DND-41 (cell line): ENCODE measurements at regions not wholly inside any gene's neighbourhood (a gene's known extent, or its start where the extent isn't known, plus 50 kb on each side); places are given as distances from the start of the nearest gene placed in this dataset.

Experiments
- EZH2 ChIP-seq: IDR thresholded peaks from 3 replicates; pipeline ENCODE4 v1.6.1; 2012; ENCODE audit warnings: borderline replicate concordance, low read depth, mild to moderate bottlenecking, moderate library complexity, low read length, inconsistent platforms; ENCODE audit not compliant: severe bottlenecking
- TF ChIP-seq, protein P1 (sequence below): IDR thresholded peaks from 2 replicates; pipeline ENCODE4 v1.5.1; 2012; ENCODE audit warnings: borderline replicate concordance, low read length, moderate library complexity, mild to moderate bottlenecking; ENCODE audit not compliant: poor library complexity, severe bottlenecking; ENCODE audit errors: extremely low read depth

- TF ChIP-seq, protein P1, sequence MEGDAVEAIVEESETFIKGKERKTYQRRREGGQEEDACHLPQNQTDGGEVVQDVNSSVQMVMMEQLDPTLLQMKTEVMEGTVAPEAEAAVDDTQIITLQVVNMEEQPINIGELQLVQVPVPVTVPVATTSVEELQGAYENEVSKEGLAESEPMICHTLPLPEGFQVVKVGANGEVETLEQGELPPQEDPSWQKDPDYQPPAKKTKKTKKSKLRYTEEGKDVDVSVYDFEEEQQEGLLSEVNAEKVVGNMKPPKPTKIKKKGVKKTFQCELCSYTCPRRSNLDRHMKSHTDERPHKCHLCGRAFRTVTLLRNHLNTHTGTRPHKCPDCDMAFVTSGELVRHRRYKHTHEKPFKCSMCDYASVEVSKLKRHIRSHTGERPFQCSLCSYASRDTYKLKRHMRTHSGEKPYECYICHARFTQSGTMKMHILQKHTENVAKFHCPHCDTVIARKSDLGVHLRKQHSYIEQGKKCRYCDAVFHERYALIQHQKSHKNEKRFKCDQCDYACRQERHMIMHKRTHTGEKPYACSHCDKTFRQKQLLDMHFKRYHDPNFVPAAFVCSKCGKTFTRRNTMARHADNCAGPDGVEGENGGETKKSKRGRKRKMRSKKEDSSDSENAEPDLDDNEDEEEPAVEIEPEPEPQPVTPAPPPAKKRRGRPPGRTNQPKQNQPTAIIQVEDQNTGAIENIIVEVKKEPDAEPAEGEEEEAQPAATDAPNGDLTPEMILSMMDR: no peak
- TF ChIP-seq EZH2: no peak
Observed at GRCh38 chr15:25179673-25180511, 225.1 kb downstream of the SNRPN start.
